ENCODE measurements at regions not wholly inside any gene's neighbourhood (a gene's known extent, or its start where the extent isn't known, plus 50 kb on each side); places are given as distances from the start of the nearest gene placed in this dataset.

GRCh38 chr10:124316326-124316725 is 102.4 kb downstream of the OAT start:
- Histone ChIP-seq H3K4me1 (ENCODE audit: control insufficient read depth, insufficient read depth, low read length, poor library complexity, severe bottlenecking) (no peaks in the 10 kb centered on the region), H3K4me3 (ENCODE audit: extremely low read depth, insufficient read depth, low read length, poor library complexity, severe bottlenecking) (no peak overlapping the region), H3K36me3 (ENCODE audit: control insufficient read depth, insufficient read depth, low read length) (no peaks in the 10 kb centered on the region), H3K9me3 (ENCODE audit: control insufficient read depth, low read length) (peaks cover 3% of the 10 kb centered on the region), H3K27ac (ENCODE audit: low read depth, low read length, severe bottlenecking) (no peak overlapping the region)
- WGBS, 2 experiments (ENCODE audit: insufficient coverage in 2 of 2), result 75 to 88% methylated on average over 2 to 4 of the region's 4 CpGs

- WGBS, 2 experiments (ENCODE audit: insufficient coverage in 2 of 2), result 76 to 90% methylated on average over 5 to 6 of the region's 6 CpGs
- H3K4me3 ChIP-seq (ENCODE audit: extremely low read depth, insufficient read depth, low read length, poor library complexity, severe bottlenecking), result no peak overlapping the region
- no peaks in the 10 kb centered on the region for H3K36me3 ChIP-seq (ENCODE audit: control insufficient read depth, insufficient read depth, low read length)
- no peak overlapping the region for H3K27ac ChIP-seq (ENCODE audit: low read depth, low read length, severe bottlenecking)
- peaks cover 3% of the 10 kb centered on the region for H3K9me3 ChIP-seq (ENCODE audit: control insufficient read depth, low read length)
- H3K4me1 ChIP-seq (ENCODE audit: control insufficient read depth, insufficient read depth, low read length, poor library complexity, severe bottlenecking), result no peaks in the 10 kb centered on the region
Observed at GRCh38 chr10:124315591-124316270, 103.0 kb downstream of the OAT start.

GRCh38 chr10:124313374-124313773 is 105.3 kb downstream of the OAT start:
- Histone ChIP-seq H3K9me3 (ENCODE audit: control insufficient read depth, low read length) (peaks cover 3% of the 10 kb centered on the region), H3K4me1 (ENCODE audit: control insufficient read depth, insufficient read depth, low read length, poor library complexity, severe bottlenecking) (no peaks in the 10 kb centered on the region)

GRCh38 chr10:124308811-124309210 is 109.9 kb downstream of the OAT start:
- Histone ChIP-seq H3K4me3 (ENCODE audit: extremely low read depth, insufficient read depth, low read length, poor library complexity, severe bottlenecking) (no peak overlapping the region), H3K36me3 (ENCODE audit: control insufficient read depth, insufficient read depth, low read length) (no peaks in the 10 kb centered on the region), H3K27ac (ENCODE audit: low read depth, low read length, severe bottlenecking) (no peak overlapping the region), H3K9me3 (ENCODE audit: control insufficient read depth, low read length) (no peaks in the 10 kb centered on the region), H3K4me1 (ENCODE audit: control insufficient read depth, insufficient read depth, low read length, poor library complexity, severe bottlenecking) (no peaks in the 10 kb centered on the region)
- WGBS, 2 experiments (ENCODE audit: insufficient coverage in 2 of 2), result 95 to 100% methylated on average over 2 to 5 of the region's 7 CpGs

More at GRCh38 chr10:124313374-124313773, 105.3 kb downstream of the OAT start:
- 93 to 100% methylated on average over 2 to 3 of the region's 4 CpGs for WGBS, 2 experiments (ENCODE audit: insufficient coverage in 2 of 2)
- no peak overlapping the region for H3K27ac ChIP-seq (ENCODE audit: low read depth, low read length, severe bottlenecking)
- H3K36me3 ChIP-seq (ENCODE audit: control insufficient read depth, insufficient read depth, low read length), result no peaks in the 10 kb centered on the region
- no peak overlapping the region for H3K4me3 ChIP-seq (ENCODE audit: extremely low read depth, insufficient read depth, low read length, poor library complexity, severe bottlenecking)

GRCh38 chr10:124308056-124308645 is 110.6 kb downstream of the OAT start:
- Histone ChIP-seq H3K9me3 (ENCODE audit: control insufficient read depth, low read length) (no peaks in the 10 kb centered on the region), H3K36me3 (ENCODE audit: control insufficient read depth, insufficient read depth, low read length) (no peaks in the 10 kb centered on the region), H3K27ac (ENCODE audit: low read depth, low read length, severe bottlenecking) (no peak overlapping the region), H3K4me3 (ENCODE audit: extremely low read depth, insufficient read depth, low read length, poor library complexity, severe bottlenecking) (no peak overlapping the region), H3K4me1 (ENCODE audit: control insufficient read depth, insufficient read depth, low read length, poor library complexity, severe bottlenecking) (no peaks in the 10 kb centered on the region)
- 83 to 88% methylated on average over 16 of the region's 16 CpGs for WGBS, 2 experiments (ENCODE audit: insufficient coverage in 2 of 2)

GRCh38 chr10:124307591-124307990 is 111.1 kb downstream of the OAT start:
- Histone ChIP-seq H3K27ac (ENCODE audit: low read depth, low read length, severe bottlenecking) (no peak overlapping the region), H3K9me3 (ENCODE audit: control insufficient read depth, low read length) (no peaks in the 10 kb centered on the region), H3K4me1 (ENCODE audit: control insufficient read depth, insufficient read depth, low read length, poor library complexity, severe bottlenecking) (no peaks in the 10 kb centered on the region), H3K36me3 (ENCODE audit: control insufficient read depth, insufficient read depth, low read length) (no peaks in the 10 kb centered on the region), H3K4me3 (ENCODE audit: extremely low read depth, insufficient read depth, low read length, poor library complexity, severe bottlenecking) (no peak overlapping the region)
- WGBS, 2 experiments (ENCODE audit: insufficient coverage in 2 of 2), result 92 to 93% methylated on average over 17 of the region's 17 CpGs

GRCh38 chr10:124306922-124307371 is 111.8 kb downstream of the OAT start:
- Histone ChIP-seq H3K4me3 (ENCODE audit: extremely low read depth, insufficient read depth, low read length, poor library complexity, severe bottlenecking) (no peak overlapping the region), H3K36me3 (ENCODE audit: control insufficient read depth, insufficient read depth, low read length) (no peaks in the 10 kb centered on the region), H3K9me3 (ENCODE audit: control insufficient read depth, low read length) (no peaks in the 10 kb centered on the region), H3K4me1 (ENCODE audit: control insufficient read depth, insufficient read depth, low read length, poor library complexity, severe bottlenecking) (no peaks in the 10 kb centered on the region), H3K27ac (ENCODE audit: low read depth, low read length, severe bottlenecking) (no peak overlapping the region)
- 86 to 94% methylated on average over 4 of the region's 4 CpGs for WGBS, 2 experiments (ENCODE audit: insufficient coverage in 2 of 2)

GRCh38 chr10:124306520-124306919 is 112.2 kb downstream of the OAT start:
- H3K4me1 ChIP-seq (ENCODE audit: control insufficient read depth, insufficient read depth, low read length, poor library complexity, severe bottlenecking), result no peaks in the 10 kb centered on the region
- H3K4me3 ChIP-seq (ENCODE audit: extremely low read depth, insufficient read depth, low read length, poor library complexity, severe bottlenecking), result no peak overlapping the region
- peaks cover under 1% of the 10 kb centered on the region for H3K9me3 ChIP-seq (ENCODE audit: control insufficient read depth, low read length)
- no peak overlapping the region for H3K27ac ChIP-seq (ENCODE audit: low read depth, low read length, severe bottlenecking)
- no CpG with 5 or more reads among the region's 1 CpG for WGBS, 2 experiments (ENCODE audit: insufficient coverage in 2 of 2)
- no peaks in the 10 kb centered on the region for H3K36me3 ChIP-seq (ENCODE audit: control insufficient read depth, insufficient read depth, low read length)

GRCh38 chr10:124305984-124306383 is 112.7 kb downstream of the OAT start:
- H3K4me3 ChIP-seq (ENCODE audit: extremely low read depth, insufficient read depth, low read length, poor library complexity, severe bottlenecking), result no peak overlapping the region
- H3K27ac ChIP-seq (ENCODE audit: low read depth, low read length, severe bottlenecking), result no peak overlapping the region
- no peaks in the 10 kb centered on the region for H3K36me3 ChIP-seq (ENCODE audit: control insufficient read depth, insufficient read depth, low read length)
- 71% methylated on average over 1 of the region's 1 CpG for WGBS, 2 experiments (ENCODE audit: insufficient coverage in 2 of 2)
- H3K9me3 ChIP-seq (ENCODE audit: control insufficient read depth, low read length), result peaks cover 6% of the 10 kb centered on the region
- no peaks in the 10 kb centered on the region for H3K4me1 ChIP-seq (ENCODE audit: control insufficient read depth, insufficient read depth, low read length, poor library complexity, severe bottlenecking)

GRCh38 chr10:124305131-124305530 is 113.6 kb downstream of the OAT start:
- no peaks in the 10 kb centered on the region for H3K36me3 ChIP-seq (ENCODE audit: control insufficient read depth, insufficient read depth, low read length)
- H3K4me3 ChIP-seq (ENCODE audit: extremely low read depth, insufficient read depth, low read length, poor library complexity, severe bottlenecking), result no peak overlapping the region
- H3K9me3 ChIP-seq (ENCODE audit: control insufficient read depth, low read length), result peaks cover 15% of the 10 kb centered on the region
- no peak overlapping the region for H3K27ac ChIP-seq (ENCODE audit: low read depth, low read length, severe bottlenecking)
- H3K4me1 ChIP-seq (ENCODE audit: control insufficient read depth, insufficient read depth, low read length, poor library complexity, severe bottlenecking), result no peaks in the 10 kb centered on the region
- WGBS, 2 experiments (ENCODE audit: insufficient coverage in 2 of 2), result 96 to 98% methylated on average over 3 of the region's 3 CpGs

Measured in mesodermal cell (in vitro differentiated cells).